HG03103 (cell line): ENCODE measurements at regions not wholly inside any gene's neighbourhood (a gene's known extent, or its start where the extent isn't known, plus 50 kb on each side); places are given as distances from the start of the nearest gene placed in this dataset.

Experiments
- ATAC-seq: cut with Tn5 transposase; IDR thresholded peaks from one replicate; pipeline ENCODE4 v1.9.1; 2021; ENCODE audit warnings: low read depth; ENCODE audit not compliant: unreplicated experiment

- ATAC-seq, result no peak
These were observed 58.8 kb upstream of the ZBED5 start for GRCh38 chr11:10916665-10917064.

DNA sequence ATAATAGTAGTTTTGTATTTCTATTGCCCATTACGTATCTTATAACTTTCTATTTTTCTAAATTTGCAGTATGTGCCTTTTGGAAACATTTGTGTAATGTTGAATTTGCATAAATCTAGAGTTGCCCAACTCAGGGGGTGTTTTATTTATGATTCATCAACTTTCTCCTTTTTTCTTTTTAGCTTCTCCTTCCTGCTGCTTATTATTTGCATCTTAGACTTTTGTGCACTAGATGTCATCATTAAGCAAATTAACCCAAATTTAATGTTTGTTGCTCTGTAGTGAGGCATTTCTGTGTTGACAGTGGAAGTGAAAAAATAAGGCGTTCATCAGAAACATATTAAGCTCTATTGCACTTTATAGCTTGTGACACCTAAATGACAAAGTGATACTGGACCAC is 56.2 kb upstream of the ZBED5 start:
- ATAC-seq, result no peak

GRCh38 chr11:10913075-10913474 is 55.2 kb upstream of the ZBED5 start:
- ATAC-seq, result no peak

DNA sequence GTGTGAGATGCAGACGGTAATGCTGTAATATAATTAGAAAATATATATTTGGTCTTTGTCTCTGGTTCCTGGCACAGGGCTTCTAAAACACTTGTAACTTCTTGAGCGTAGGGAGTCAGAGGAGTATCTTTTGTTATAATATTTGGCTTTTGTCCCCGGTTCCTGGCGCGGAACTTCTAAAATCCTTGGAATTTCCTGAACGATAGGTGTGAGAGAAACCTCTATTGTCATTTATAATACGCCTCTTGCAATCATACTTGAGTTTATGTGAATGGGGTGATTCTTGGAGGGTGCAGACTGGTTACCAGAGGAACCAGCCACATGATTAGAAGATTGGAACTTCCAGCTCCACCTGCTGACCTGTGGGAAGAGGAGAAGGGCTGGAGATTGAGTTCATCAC is 54.1 kb upstream of the ZBED5 start:
- no peak for ATAC-seq

DNA sequence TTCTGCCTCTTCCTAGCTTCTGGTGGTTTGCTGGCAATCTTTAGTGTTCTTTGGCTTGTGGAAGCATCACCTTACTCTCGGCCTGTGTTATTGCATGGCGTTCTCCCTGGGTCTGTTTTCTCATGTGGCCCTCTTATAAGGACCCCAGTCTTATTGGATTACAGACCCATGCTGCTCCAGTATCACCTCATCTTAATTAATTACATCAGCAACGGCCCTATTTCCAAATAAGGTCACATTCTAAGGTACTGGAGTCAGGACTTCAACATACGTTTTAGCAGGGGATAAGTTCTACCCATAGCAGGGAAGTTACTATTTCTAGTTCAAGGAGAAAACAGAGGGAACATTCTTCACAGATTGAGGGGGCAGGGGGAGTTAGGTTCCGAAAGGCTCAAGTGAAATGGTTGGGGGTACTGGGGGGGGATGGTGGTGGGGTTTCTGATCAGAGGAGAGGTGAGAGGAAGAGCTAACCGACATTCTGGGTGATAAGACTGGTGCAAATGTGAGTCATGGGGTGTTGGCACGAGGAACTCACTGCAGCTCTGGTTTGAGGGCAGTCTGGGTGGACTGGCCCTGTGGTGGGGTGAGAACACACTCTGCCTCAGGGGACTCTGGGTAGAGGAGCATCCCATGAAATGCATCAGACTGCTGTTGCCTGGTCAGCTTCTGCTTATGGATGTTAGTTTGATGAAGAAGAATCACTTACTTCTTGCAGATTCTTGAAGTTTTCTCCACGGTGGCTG is 51.5 kb upstream of the ZBED5 start:
- no peak for ATAC-seq

DNA sequence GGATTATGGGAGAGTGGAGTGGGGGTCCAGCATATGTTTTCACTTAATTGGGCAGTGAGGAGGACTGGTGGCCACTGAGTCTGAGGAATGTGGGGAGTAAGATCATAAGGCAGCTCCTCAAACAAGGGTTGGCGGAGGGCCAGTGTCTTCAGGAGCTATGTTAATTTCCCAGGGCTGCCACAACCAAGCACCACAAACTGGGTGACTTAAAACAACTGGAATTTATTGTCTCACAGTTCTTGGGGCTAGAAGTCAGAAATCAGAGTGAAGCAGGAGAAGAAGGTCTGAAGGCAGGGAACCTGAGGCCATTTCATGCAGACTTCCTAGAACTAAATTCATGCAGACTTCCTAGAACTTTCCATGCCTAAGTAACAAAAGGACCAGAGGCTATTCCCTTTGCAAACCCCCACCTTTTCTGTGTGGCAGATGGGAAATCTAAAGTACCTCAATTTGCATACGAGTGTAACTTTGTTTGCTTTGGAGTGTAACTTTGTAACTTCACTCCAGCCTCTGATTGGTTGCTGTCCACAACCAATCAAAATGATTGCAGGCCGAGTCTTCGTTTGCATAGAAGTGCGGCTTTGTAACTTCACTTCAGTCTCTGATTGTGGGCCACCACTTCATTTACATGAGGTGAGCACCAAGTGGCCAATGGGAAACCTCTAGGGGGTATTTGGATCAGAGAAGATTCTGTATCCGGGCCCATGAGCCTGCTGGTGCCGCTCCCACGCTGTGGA is 50.5 kb upstream of the ZBED5 start:
- ATAC-seq, result no peak
